ENCODE measurements at regions not wholly inside any gene's neighbourhood (a gene's known extent, or its start where the extent isn't known, plus 50 kb on each side); places are given as distances from the start of the nearest gene placed in this dataset.

DNA sequence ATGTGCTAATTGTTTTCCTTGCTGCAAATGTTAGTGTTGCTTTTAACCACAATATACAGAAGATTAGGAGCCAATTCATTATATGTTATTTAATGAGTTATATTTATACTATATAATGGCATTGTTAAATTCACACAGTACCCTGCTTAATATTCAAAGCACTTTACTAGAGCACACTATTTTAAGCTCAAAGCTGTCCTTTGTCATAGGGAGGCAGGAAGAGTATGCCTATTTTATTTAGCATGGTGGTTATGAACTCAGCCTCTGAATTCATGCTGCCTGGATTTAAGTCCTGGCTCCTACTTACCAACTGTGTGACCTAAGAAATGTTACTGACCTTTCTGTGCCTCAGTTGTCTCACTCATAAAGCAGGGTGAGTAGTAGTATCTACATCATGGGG, 80.5 kb downstream of the FASTKD2 start:
- TF ChIP-seq, protein P1, sequence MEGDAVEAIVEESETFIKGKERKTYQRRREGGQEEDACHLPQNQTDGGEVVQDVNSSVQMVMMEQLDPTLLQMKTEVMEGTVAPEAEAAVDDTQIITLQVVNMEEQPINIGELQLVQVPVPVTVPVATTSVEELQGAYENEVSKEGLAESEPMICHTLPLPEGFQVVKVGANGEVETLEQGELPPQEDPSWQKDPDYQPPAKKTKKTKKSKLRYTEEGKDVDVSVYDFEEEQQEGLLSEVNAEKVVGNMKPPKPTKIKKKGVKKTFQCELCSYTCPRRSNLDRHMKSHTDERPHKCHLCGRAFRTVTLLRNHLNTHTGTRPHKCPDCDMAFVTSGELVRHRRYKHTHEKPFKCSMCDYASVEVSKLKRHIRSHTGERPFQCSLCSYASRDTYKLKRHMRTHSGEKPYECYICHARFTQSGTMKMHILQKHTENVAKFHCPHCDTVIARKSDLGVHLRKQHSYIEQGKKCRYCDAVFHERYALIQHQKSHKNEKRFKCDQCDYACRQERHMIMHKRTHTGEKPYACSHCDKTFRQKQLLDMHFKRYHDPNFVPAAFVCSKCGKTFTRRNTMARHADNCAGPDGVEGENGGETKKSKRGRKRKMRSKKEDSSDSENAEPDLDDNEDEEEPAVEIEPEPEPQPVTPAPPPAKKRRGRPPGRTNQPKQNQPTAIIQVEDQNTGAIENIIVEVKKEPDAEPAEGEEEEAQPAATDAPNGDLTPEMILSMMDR (conservative IDR thresholded peaks at IDR 0.05; ENCODE audit: low read depth, low read length), result no peak
- TF ChIP-seq EZH2 (IDR thresholded peaks at IDR 0.05; ENCODE audit: borderline replicate concordance, low read depth, low read length, poor library complexity, severe bottlenecking), result no peak
- Histone ChIP-seq H3K9me3 (ENCODE audit: low read depth, low read length, poor library complexity, severe bottlenecking) (no peaks in the 10 kb centered on the region), H3K27me3 (replicated peaks; ENCODE audit: insufficient read depth, low read depth, low read length, poor library complexity) (no peaks in the 10 kb centered on the region), H3K36me3 (ENCODE audit: insufficient read depth, low read length, poor library complexity, severe bottlenecking) (no peaks in the 10 kb centered on the region), H3K27ac (ENCODE audit: low read depth, low read length, poor library complexity, severe bottlenecking) (no peak overlapping the region), H3K4me3 (ENCODE audit: low read depth, low read length, poor library complexity, severe bottlenecking) (no peak overlapping the region), H3K4me1 (ENCODE audit: insufficient read depth, low read length, poor library complexity, severe bottlenecking) (no peaks in the 10 kb centered on the region)
- CTCF ChIA-PET, result no interaction called here
- intact Hi-C loops (cut with micrococcal nuclease; ENCODE audit: unreplicated experiment), result no loop called here
- DNase-seq (ENCODE audit: low spot score), result no peak
- no TSS peak for BruUV-seq (replicated peaks)
- POLR2A ChIA-PET (ENCODE audit: low non-redundant PET), result no interaction called here

- POLR2A ChIA-PET (ENCODE audit: low non-redundant PET), result no interaction called here
Measured at GRCh38 chr2:206846331-206846730, 80.9 kb downstream of the FASTKD2 start.

GRCh38 chr2:206846981-206847834, 81.8 kb downstream of the FASTKD2 start:
- no peak overlapping the region for H3K27ac ChIP-seq (ENCODE audit: low read depth, low read length, poor library complexity, severe bottlenecking)
- BruUV-seq (replicated peaks), result no TSS peak
- TF ChIP-seq EZH2 (IDR thresholded peaks at IDR 0.05; ENCODE audit: borderline replicate concordance, low read depth, low read length, poor library complexity, severe bottlenecking), result no peak
- TF ChIP-seq, protein P1 (conservative IDR thresholded peaks at IDR 0.05; ENCODE audit: low read depth, low read length), result no peak
- H3K36me3 ChIP-seq (ENCODE audit: insufficient read depth, low read length, poor library complexity, severe bottlenecking), result no peaks in the 10 kb centered on the region
- no peaks in the 10 kb centered on the region for H3K9me3 ChIP-seq (ENCODE audit: low read depth, low read length, poor library complexity, severe bottlenecking)
- no peak for DNase-seq (ENCODE audit: low spot score)
- CTCF ChIA-PET, result no interaction called here
- H3K4me3 ChIP-seq (ENCODE audit: low read depth, low read length, poor library complexity, severe bottlenecking), result no peak overlapping the region
- H3K27me3 ChIP-seq (replicated peaks; ENCODE audit: insufficient read depth, low read depth, low read length, poor library complexity), result no peaks in the 10 kb centered on the region
- POLR2A ChIA-PET (ENCODE audit: low non-redundant PET), result no interaction called here
- intact Hi-C loops (cut with micrococcal nuclease; ENCODE audit: unreplicated experiment), result no loop called here
- H3K4me1 ChIP-seq (ENCODE audit: insufficient read depth, low read length, poor library complexity, severe bottlenecking), result no peaks in the 10 kb centered on the region

More at GRCh38 chr2:206846331-206846730, 80.9 kb downstream of the FASTKD2 start:
- H3K4me3 ChIP-seq (ENCODE audit: low read depth, low read length, poor library complexity, severe bottlenecking), result no peak overlapping the region
- BruUV-seq (replicated peaks), result no TSS peak
- no peak overlapping the region for H3K27ac ChIP-seq (ENCODE audit: low read depth, low read length, poor library complexity, severe bottlenecking)
- intact Hi-C loops (cut with micrococcal nuclease; ENCODE audit: unreplicated experiment), result no loop called here
- no peak for DNase-seq (ENCODE audit: low spot score)
- no peaks in the 10 kb centered on the region for H3K4me1 ChIP-seq (ENCODE audit: insufficient read depth, low read length, poor library complexity, severe bottlenecking)
- no peaks in the 10 kb centered on the region for H3K9me3 ChIP-seq (ENCODE audit: low read depth, low read length, poor library complexity, severe bottlenecking)
- H3K36me3 ChIP-seq (ENCODE audit: insufficient read depth, low read length, poor library complexity, severe bottlenecking), result no peaks in the 10 kb centered on the region
- TF ChIP-seq, protein P1 (conservative IDR thresholded peaks at IDR 0.05; ENCODE audit: low read depth, low read length), result no peak
- TF ChIP-seq EZH2 (IDR thresholded peaks at IDR 0.05; ENCODE audit: borderline replicate concordance, low read depth, low read length, poor library complexity, severe bottlenecking), result no peak
- no peaks in the 10 kb centered on the region for H3K27me3 ChIP-seq (replicated peaks; ENCODE audit: insufficient read depth, low read depth, low read length, poor library complexity)
- CTCF ChIA-PET, result no interaction called here
